Fibroblast of the aortic adventitia (primary cell): ENCODE measurements at regions not wholly inside any gene's neighbourhood (a gene's known extent, or its start where the extent isn't known, plus 50 kb on each side); places are given as distances from the start of the nearest gene placed in this dataset.
"Not testable (repeated sequence)": the region's sequence is repeated elsewhere in the genome, so short reads cannot be mapped to it uniquely, and the experiment has no call there.

Experiments used
- DNase-seq: peaks from one replicate; pipeline ENCODE4 v3.0.0-alpha.2; 2010; ENCODE audit warnings: low read depth
- H3K4me3 ChIP-seq: 2 replicates; pipeline ENCODE4 v1.5.1; 2011; ENCODE audit warnings: low read depth, mild to moderate bottlenecking, control low read depth, low read length, moderate library complexity
- CTCF ChIP-seq: IDR thresholded peaks from 2 replicates; pipeline ENCODE4 v1.5.1; 2011; ENCODE audit warnings: mild to moderate bottlenecking, low read length, control low read depth, inconsistent platforms; ENCODE audit not compliant: insufficient read depth

- H3K4me3 ChIP-seq, result no peak overlapping the region
- no peak for DNase-seq
- TF ChIP-seq CTCF, result no peak
Measured at GRCh38 chr6:167560673-167561569, 236.0 kb downstream of the TTLL2 start.

DNA sequence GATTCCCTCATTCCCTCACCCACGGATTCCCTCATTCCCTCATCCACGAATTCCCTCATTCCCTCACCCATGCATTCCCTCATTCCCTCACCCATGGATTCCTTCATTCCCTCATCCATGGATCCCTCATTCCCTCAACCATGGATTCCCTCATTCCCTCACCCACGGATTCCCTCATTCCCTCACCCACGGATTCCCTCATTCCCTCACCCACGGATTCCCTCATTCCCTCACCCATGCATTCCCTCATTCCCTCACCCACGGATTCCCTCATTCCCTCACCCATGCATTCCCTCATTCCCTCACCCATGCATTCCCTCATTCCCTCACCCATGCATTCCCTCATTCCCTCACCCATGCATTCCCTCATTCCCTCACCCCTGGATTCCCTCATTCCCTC is 238.0 kb downstream of the TTLL2 start:
- not testable (repeated sequence) for DNase-seq, H3K4me3 ChIP-seq

DNA sequence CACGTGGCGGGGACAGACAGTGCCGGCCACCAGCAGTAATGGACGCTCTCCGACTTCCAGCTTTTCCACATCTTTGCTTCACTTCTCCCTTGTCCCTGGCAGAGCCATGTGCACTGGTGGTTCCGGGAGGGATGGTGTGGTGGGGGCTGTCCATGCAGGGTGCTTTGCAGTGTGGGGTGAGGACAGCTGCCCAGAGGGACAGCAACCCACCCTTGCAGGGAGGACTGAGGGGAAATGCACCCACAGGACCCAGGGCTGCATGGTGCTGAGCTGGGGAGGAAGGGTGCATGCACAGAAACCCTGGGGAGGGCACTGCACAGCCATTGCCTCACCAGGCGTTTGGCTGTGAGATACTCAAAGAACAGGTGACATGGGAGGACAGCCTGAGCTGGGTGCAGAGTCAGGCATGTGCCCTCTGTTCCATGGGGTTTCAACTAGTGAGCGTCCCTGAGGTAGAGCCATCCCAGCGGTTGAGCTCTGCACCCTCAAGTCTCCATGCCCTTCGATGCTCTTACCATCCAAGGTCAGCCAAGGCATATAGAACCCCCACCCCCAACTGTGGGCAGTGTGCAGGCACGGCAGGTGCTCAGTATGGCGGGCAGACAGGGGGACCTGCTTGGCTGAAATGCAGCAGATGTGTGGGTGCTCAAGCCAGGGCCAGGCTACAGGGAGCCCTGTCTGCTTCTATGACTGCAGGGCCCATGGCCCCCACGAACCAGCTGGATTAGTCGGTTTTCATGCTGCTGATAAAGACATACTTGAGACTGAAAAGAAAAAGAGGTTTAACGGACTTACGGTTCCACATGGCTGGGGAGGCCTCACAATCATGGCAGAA is 239.7 kb downstream of the TTLL2 start:
- TF ChIP-seq CTCF, result no peak
- no peak for DNase-seq

DNA sequence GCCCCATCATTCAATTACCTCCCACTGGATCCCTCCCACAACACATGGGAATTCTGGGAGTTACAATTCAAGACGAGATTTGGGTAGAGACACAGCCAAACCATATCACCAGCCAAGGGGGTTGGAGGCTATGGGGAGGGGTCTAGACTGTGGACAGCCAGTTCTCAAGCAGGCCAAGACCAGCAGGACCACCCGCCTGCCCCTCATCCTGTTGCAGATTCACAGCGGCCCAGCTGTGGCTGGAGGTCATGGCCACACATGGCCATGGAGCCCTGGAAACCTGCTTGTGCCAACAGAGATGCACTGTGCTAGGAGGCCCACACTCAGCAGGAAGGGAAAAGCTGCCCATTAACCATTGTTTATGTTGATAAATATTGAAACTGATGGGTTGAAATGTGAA is 240.5 kb downstream of the TTLL2 start:
- no peak for DNase-seq
- no peak overlapping the region for H3K4me3 ChIP-seq
- no peak for TF ChIP-seq CTCF

More for the DNA sequence above, 239.7 kb downstream of the TTLL2 start:
- H3K4me3 ChIP-seq, result no peak overlapping the region

DNA sequence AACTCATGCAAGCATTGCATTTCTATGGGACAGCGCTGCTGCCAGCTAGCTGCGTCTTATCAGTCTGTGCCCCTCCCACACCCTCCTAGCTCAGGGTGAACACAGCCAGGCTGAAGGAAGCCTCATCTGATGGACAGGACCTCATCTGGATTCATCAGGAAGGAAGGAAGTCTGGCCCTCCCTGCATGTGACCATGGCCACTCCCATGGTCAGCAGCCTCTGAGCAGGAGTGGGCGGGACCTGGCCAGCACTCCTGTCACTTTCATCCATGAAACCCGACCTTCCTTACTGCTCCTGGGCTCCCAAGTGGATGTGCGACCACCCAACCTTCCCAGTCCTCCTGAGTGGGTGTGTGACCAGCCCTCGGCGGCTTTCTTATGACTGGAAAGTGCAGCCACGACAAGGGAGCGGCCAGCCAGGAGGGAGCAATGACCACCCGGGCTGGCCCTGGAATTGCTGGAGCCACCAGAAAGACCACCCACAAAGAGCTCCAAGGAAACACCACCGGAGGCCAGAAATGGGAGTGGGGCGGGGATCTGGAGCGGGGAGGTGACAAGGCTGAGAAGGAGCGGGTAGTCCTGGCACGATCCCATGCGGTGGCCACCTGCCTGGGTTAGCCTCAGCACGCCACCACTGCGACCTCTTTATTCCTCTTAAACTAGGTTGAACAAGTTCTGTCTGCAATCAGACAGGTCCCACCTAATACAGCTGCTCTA is 241.2 kb downstream of the TTLL2 start:
- H3K4me3 ChIP-seq, result no peak overlapping the region
- no peak for DNase-seq
- no peak for TF ChIP-seq CTCF

- DNase-seq, result no peak
- H3K4me3 ChIP-seq, result no peak overlapping the region
- TF ChIP-seq CTCF, result no peak
Measured at GRCh38 chr6:167566711-167567141, 241.8 kb downstream of the TTLL2 start.
